ENCODE measurements at regions not wholly inside any gene's neighbourhood (a gene's known extent, or its start where the extent isn't known, plus 50 kb on each side); places are given as distances from the start of the nearest gene placed in this dataset.

GRCh38 chr14:82003426-82003825 is 469.8 kb upstream of the SEL1L start:
- TF ChIP-seq CTCF (IDR thresholded peaks at IDR 0.05; ENCODE audit: borderline replicate concordance, extremely low read depth, low read length, poor library complexity, severe bottlenecking) (no peak), EZH2 (IDR thresholded peaks at IDR 0.05; ENCODE audit: borderline replicate concordance, low read depth, low read length, severe bottlenecking) (no peak)

Data from DND-41 (cell line).